ENCODE measurements at regions not wholly inside any gene's neighbourhood (a gene's known extent, or its start where the extent isn't known, plus 50 kb on each side); places are given as distances from the start of the nearest gene placed in this dataset.

DNA sequence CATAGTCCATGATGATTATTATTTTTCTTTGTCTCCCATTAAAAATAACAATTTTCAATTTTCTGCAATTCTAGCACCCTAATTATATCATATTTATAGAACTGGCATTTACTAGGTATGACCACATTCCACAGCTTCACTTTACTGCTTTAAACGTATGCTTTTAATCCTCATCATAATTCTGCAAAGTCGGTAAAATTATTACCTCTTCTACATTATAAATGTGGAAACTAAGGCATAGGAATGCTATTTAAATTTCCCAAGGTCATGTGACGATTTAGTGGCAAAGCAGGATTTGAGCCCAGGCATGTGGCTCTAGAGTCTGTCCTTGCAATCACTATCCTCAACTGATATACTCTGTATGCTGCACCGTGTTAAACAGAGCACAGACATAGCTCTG is 866.4 kb downstream of the EPHA4 start:
- H3K4me1 ChIP-seq: no peaks in the 10 kb centered on the region
- H3K27ac ChIP-seq: no peak overlapping the region
- H3K9me3 ChIP-seq: peaks cover 0 to 4% (median 0%) of the 10 kb centered on the region in 3 donors
- no peak for TF ChIP-seq POLR2A (IDR thresholded peaks at IDR 0.05)
- no peak for TF ChIP-seq CTCF (IDR thresholded peaks at IDR 0.05)
- WGBS, 2 donors: 47 to 59% methylated on average over 4 of the region's 4 CpGs
- H3K27me3 ChIP-seq: no peaks in the 10 kb centered on the region
- DNase-seq: no peak
- no peaks in the 10 kb centered on the region for H3K36me3 ChIP-seq (replicated peaks in 1 of 2; ENCODE audit: insufficient read depth in 1 of 2, low read depth in 2 of 2)
- intact Hi-C loops (cut with DNase I): no loop called here
- ATAC-seq: no peak
- no peak overlapping the region for H3K4me3 ChIP-seq

DNA sequence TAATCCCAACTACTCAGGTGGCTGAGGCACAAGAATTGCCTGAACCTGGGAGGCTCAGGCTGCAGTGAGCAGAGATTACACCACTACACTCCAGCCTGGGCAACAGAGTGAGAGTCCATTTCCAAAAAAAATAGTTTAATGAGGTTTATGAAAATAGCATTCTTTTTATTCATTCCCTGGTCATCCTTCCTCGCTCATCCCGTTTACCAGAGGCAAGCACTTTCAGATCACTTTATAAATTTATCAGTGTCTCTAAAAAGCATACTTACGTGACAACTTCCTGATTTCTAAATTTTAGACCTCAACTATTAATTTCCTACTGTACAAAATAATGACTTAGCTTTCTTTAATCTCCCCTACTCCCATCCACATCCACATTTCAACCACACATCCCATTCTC is 864.8 kb downstream of the EPHA4 start:
- no peak for TF ChIP-seq POLR2A (IDR thresholded peaks at IDR 0.05)
- TF ChIP-seq CTCF (IDR thresholded peaks at IDR 0.05): no peak
- Histone ChIP-seq H3K27me3 (no peaks in the 10 kb centered on the region), H3K36me3 (replicated peaks in 1 of 2; ENCODE audit: insufficient read depth in 1 of 2, low read depth in 2 of 2) (no peaks in the 10 kb centered on the region), H3K4me1 (no peaks in the 10 kb centered on the region), H3K27ac (no peak overlapping the region), H3K4me3 (no peak overlapping the region), H3K9me3 (no peaks in the 10 kb centered on the region)
- 73 to 78% methylated on average over 3 of the region's 3 CpGs for WGBS, 2 donors
- intact Hi-C loops (cut with DNase I): no loop called here
- ATAC-seq (no peak), DNase-seq (no peak)

- Histone ChIP-seq H3K4me1 (no peaks in the 10 kb centered on the region), H3K36me3 (replicated peaks in 1 of 2; ENCODE audit: insufficient read depth in 1 of 2, low read depth in 2 of 2) (no peaks in the 10 kb centered on the region), H3K9me3 (no peaks in the 10 kb centered on the region), H3K27ac (no peak overlapping the region), H3K27me3 (no peaks in the 10 kb centered on the region), H3K4me3 (no peak overlapping the region)
- no peak for ATAC-seq
- intact Hi-C loops (cut with DNase I): no loop called here
- WGBS, 2 donors: 65 to 75% methylated on average over 3 of the region's 3 CpGs
- DNase-seq: no peak
- TF ChIP-seq CTCF (IDR thresholded peaks at IDR 0.05) (no peak), POLR2A (IDR thresholded peaks at IDR 0.05) (no peak)
Measured at GRCh38 chr2:220708366-220708765, 863.7 kb downstream of the EPHA4 start.

- no peak for DNase-seq
- Histone ChIP-seq H3K27me3 (no peaks in the 10 kb centered on the region), H3K9me3 (no peaks in the 10 kb centered on the region), H3K4me3 (no peak overlapping the region), H3K4me1 (no peaks in the 10 kb centered on the region), H3K36me3 (replicated peaks in 1 of 2; ENCODE audit: insufficient read depth in 1 of 2, low read depth in 2 of 2) (no peaks in the 10 kb centered on the region), H3K27ac (no peak overlapping the region)
- intact Hi-C loops (cut with DNase I): no loop called here
- no peak for ATAC-seq
- TF ChIP-seq CTCF (IDR thresholded peaks at IDR 0.05): no peak
- TF ChIP-seq POLR2A (IDR thresholded peaks at IDR 0.05): no peak
- WGBS, 2 donors: 69 to 77% methylated on average over 3 of the region's 3 CpGs
Measured at GRCh38 chr2:220717283-220717682, 854.8 kb downstream of the EPHA4 start.

DNA sequence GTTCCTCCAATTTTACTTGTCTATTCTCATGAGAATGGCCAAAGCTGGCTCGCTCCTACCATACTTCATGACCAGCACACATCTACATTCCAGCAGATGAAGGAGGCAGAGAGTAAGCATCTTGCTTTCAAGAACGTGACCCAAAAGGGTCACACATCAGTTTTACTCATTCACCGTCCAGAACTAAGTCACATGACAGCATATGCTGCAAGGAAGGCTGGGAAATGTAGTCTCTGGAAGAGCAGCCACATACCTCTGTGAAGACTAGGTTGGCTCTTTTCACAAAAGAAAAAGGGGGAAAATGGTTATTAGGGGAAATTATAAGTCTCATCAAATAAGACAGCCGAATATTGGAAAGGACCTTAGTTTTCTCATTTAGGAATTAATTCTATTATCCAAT is 835.3 kb downstream of the EPHA4 start:
- no peak overlapping the region for H3K4me3 ChIP-seq
- H3K36me3 ChIP-seq (replicated peaks in 1 of 2; ENCODE audit: insufficient read depth in 1 of 2, low read depth in 2 of 2): no peaks in the 10 kb centered on the region
- DNase-seq (no peak), ATAC-seq (no peak)
- no peak overlapping the region for H3K27ac ChIP-seq
- no peaks in the 10 kb centered on the region for H3K9me3 ChIP-seq
- WGBS, 2 donors: 31 to 41% methylated on average over 4 of the region's 4 CpGs
- intact Hi-C loops (cut with DNase I): no loop called here
- H3K27me3 ChIP-seq: no peaks in the 10 kb centered on the region
- no peak for TF ChIP-seq CTCF (IDR thresholded peaks at IDR 0.05)
- no peak for TF ChIP-seq POLR2A (IDR thresholded peaks at IDR 0.05)
- H3K4me1 ChIP-seq: no peaks in the 10 kb centered on the region

Measured in body of pancreas (tissue), 4 donors.